HG03103 (cell line): ENCODE measurements at regions not wholly inside any gene's neighbourhood (a gene's known extent, or its start where the extent isn't known, plus 50 kb on each side); places are given as distances from the start of the nearest gene placed in this dataset.

Experiments
- ATAC-seq: cut with Tn5 transposase; IDR thresholded peaks from one replicate; pipeline ENCODE4 v1.9.1; 2021; ENCODE audit warnings: low read depth; ENCODE audit not compliant: unreplicated experiment

DNA sequence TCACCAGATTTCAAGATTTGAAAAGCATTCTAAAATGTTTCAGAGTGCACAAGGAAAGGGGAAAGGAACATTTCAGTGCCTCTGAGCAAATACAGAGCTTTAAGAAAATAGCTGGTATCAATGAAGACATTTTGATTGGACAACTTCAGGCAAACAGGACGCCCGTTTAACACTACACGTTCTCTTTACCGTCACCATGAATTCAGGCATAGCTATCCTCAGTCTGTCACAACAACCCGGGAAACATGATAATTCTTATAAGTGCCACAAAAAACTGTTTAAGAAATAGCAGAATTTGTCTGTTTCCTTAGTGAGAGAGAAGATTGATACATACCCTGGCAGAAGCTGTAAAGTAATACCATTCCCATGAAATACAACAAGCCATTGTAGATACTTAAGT, 392.4 kb upstream of the PDE4D start:
- ATAC-seq = no peak

DNA sequence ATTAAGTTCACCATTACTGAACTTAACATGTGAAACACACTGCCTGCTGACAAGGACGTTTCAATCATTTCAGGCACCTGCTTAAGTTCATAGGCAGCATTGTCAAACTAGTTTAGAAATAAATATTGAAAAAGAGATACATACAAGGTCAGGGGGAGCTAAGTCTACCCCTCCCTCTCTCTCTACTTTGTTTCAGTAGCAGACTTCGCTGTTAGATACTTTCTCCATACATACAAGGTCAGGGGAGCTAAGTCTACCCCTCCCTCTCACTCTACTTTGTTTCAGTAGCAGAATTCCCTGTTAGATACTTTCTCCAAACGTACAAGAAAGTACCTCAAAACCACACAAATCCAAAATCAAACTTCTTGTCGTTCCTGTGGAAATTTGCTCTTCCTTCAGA, 387.4 kb upstream of the PDE4D start:
- ATAC-seq = no peak

DNA sequence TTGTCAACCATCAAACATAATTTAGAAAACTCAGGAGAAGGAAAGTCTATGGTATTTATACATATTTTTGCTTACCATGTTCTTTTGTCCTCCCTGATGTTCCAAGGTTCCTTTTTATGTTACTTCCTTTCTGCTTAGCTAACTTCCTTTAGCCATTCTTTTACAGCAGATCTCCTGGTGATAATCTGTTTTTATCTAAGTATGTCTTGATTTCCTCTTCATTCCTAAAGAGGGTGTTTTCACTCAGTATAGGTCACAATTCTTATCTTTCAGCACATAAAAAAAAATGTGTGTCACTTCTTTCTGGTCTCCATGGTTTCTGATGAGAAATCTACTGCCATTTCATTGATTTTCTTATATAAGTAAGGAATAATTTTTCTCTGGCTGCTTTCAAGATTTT, 384.4 kb upstream of the PDE4D start:
- ATAC-seq = no peak

DNA sequence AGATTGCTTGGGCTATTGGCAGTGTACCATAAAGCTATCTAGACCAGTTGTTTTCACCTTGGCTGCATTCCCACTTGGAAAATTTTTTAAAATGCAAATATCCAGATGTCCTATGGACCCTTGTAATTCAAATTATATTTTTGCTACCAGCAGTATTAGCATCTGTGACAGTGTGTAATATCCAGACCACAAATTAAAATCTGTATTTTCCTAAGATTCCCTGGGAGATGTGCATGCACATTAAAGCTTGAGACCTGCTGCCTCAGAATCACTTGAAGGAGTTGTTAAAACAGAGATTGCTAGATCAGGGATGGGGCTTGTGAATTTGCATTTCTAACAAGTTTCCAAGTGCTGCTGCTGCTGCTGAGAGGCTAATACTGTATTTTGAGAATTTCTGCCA, 381.2 kb upstream of the PDE4D start:
- ATAC-seq = no peak

DNA sequence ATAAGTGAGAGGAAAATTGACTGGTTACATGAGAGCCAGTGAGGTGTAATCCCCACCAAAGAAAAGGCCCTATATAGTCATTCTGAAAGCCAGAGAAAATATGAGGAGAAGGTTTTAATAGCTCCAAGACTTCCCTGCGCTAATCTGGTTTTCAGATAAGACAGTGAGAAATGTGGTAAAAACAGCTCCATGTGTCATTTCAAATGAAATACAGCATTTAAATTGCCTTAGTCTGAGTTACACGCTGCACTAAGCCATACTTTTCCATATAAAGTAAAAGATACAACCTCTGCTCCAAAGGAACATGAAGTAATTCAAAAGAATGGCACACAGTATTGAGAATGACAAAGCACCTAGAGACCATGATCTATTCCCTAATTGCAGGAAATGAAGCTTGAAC, 378.0 kb upstream of the PDE4D start:
- ATAC-seq = no peak

DNA sequence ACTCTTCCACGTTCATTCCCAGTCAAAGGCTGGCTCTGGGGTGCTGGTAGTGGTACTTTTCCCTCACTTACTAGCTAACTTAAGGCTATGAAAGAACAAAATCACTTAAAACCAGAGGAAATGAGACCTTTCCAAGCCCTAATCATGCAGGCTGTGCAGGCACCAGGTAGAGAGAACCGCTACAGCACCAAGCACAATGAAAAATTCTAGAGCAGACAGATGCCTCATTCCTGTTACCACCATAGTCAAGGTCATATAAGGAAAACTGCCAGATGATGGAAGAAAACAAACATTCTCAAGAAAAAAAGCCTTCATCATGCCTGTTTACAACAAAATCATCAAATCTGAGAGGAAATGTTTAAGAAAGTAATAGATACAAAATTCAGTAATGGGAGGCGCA, 374.4 kb upstream of the PDE4D start:
- ATAC-seq = no peak

DNA sequence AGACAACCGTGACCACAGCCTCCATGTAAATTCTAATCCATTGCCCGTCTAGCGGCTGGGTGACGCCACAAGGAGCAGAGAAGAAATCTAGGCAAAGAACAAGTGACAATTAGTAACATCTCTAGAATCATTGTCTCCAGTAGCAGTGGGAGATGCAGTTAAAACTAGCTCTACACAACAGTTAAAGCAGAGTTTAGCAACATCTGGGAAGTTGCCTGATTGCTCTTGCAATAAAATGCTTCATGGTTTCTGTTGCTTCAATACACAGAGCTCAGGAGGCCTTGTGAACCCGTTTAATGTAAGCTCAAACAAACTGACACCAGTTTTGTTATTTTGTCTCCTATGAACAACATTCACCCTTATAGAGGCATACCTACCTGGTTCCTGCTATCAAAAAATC, 369.8 kb upstream of the PDE4D start:
- no peak for ATAC-seq

DNA sequence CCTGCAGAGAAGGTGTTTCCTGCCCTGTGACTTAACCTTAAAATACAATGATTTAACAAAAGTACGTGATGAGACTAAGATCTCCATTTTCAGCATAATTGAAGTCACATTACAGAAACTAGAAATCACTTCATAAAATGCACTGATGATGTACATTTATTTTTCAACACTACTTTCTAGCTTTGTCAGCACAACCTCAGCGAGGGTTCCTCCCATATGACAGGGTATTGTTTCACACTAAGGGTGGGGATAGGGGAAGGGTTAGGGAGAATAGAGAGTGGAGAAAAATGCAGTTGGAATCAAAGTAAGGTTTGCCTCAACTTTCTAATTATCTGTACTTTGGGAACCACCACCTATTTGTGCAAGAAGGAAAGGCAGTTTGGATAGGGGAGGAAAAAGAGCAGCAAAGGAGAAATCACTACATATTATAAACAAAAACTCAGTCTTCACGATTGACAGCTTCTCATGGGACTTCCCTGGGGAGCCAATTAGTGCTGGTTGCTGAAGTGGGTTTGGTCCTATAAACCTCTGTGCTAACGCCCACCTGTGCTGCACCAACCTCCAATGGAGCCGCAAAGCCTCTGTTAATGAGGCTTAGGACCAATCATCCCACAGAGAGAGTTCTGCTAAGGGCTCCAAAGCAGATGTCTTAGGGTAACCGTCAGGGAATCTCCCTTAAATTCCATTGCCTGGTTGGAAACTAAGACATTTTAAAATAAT, 369.2 kb upstream of the PDE4D start:
- no peak for ATAC-seq

DNA sequence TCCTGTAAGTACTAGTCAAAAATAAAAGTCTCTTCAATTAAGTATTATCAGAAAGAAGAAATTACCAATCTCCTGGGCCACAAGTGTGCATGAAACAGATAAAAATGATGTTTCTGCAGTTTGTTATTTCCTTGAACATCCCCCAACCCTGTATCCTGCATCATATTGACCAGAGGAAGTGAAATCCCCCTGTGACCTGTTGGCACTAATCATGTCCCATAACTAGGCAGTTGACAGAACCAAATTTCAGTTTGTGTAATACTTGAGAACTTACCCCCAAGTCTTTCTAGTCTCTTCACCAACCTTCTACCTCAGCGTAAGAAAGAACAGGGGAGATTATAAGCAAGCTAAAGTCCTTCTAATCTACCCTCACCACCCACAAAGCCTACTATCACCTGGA, 368.2 kb upstream of the PDE4D start:
- ATAC-seq = no peak

DNA sequence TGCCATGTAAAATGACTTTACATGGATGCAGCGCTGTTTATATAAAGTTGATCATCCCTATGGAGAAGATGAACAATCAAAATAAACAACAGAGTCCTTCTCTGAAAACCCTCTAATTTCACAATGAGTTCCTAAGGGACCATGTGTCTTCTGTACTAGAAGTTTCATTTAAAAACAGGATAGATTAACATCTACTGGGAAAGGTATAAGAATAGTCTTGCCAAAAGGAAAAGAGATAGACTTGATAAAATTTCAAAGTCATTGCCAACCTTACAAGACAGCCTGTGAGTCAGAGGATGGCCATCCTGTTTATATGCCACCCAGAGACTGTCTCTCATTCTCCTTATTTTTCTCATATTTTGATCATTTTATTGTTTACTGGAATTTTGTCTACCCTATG, 367.1 kb upstream of the PDE4D start:
- no peak for ATAC-seq

DNA sequence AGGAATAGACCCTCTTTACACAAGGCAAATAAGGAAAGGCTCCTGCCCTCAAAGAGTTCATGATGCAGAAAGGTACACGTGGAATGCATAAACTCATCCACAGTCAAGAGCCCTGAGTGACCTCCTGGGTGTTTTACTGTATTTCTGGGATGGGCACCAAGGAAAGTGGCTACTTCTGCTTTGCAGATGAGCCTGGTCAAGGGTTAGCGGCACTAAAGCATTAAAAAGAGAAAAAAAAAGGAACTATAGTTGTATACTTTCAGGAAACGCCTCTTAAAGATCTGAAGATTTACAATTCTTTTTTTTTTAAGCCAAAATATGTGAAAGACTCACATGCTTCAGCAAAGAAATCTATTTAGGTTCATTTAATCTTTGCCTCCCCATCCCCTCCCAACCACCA, 366.2 kb upstream of the PDE4D start:
- no peak for ATAC-seq

DNA sequence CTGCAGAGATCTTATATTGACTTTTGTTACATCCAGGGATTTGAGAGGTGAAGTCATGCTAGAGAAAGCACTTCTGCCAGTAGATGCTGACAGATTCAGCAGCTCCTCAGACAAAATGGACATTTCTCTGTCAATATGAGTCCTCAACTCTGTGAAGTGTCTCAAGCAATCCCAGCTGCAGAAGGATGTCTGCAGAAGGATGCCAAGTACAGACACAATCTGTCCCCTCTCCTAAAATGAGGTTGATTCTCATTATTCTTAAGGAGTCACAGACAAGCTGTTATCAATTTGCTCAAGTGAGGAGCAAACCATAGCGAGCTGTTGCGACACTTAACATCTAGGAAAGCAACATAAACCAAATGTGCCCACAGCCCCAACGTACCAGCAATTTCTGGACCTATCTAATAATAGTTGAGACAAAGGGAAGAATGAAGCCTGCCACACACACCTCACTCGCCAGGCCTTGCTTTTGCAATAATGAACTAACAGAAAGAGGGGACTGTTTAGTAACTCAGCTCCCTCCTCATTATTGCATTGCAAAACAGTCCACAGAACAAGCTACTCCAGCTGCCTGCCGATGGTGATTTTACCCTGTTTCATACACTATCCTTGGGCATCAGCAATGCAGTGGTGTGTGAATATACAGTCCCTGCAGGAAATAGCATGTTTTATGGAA, 364.2 kb upstream of the PDE4D start:
- ATAC-seq = no peak

DNA sequence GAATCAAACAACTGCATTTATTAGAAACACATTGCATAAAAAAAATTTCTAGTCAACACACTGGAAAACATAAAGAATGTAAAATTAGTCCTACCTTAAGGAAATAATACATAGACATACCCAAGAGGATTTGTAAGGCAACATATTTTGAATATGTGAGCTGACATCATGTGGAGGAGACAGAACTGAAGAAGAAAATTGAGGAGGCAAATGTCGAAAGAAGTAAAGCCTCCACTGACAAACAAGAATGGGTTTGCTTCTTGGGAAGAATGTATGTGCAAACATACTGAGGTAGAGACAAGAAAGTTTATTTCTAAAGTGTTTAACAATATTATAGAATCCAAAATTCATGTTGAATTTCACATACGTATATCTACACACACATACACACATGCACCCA, 363.0 kb upstream of the PDE4D start:
- no peak for ATAC-seq

DNA sequence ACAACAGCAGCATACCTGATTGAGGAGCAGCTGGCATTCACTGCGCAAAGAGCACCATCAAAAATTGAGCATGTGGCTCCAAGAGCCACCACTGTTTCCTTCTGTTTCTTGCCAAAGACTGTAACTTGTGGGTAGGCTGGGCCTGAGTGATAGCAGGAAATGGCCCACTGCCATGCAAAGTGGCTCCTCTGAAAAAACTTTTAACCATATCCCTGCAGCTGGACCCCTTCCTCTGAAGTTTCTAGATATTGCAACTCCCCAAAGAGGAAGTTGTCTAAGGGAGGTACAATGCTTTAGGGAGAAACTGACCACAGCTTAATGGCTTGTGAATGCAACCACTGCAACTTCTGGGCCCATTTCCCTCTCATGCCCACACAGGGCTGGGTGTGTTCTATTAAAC, 355.4 kb upstream of the PDE4D start:
- peak; percentile 98 for ATAC-seq

DNA sequence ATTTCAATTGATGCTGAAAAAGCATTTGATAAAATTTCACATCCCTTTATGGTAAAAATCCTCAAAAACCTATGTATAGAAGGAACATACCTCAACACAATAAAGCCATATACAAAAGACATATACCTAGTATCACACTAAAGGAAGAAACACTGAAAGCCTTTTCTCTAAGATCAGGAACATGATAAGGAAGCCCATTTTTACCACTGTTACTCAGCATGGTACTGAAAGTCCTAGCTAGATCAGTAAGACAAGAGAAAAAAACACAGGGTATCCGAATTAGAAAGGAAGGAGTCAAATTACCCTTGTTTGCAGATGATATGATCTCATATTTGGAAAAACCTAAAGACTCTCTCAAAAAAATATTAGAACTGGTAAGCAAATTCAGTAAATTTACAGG, 350.2 kb upstream of the PDE4D start:
- ATAC-seq = no peak

DNA sequence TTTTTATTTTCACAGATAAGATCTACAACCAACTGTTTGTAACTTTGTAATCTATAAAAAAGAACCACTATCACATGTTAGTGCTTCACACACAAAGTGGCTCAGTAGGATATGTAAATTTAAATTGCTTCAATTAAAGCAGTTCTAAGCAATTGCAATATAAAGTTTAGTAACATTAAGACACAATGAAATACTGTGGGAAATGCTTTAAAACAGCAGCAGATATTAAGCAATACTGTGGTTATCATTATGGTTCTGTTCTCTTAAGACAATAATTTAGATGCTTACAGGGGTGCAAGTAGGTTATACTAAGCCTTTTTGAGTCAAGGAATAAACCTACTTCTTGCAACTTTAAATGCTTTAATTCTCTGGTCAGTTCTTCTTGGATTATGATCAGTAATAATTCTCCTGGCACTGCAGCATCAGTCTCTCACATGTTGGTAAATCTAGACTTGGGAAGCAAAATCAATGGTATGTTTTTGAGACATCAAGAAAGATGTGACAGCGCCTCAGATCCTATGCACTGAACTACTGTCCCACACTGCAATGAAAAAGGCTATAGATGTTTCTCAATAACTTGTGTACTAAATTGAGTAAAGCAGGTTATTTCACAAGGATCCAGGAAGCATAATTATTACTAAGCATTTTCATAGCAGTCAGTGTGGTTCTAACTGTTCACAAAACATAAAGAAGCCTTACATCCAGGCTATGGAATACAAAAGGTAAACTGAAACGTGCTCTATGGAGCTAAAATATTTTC, 338.7 kb upstream of the PDE4D start:
- ATAC-seq = no peak

DNA sequence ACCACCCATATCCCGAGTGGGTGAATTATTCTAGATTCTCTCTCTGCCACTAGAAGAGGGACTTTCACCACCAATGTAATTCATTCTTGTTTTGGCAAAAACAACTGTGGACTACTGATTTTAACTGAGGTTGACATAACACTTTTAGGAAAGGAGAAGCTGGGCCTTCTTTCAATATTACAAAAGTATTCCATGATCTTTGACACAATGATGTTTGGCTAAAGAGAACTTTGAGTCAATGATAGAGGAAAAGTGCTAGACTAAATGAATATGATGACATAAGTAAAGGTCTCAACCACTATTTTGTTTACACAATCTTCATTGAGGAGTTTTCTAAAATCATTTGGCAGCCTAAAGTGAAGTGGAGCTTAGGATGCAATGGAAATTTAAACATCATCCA, 336.9 kb upstream of the PDE4D start:
- no peak for ATAC-seq

DNA sequence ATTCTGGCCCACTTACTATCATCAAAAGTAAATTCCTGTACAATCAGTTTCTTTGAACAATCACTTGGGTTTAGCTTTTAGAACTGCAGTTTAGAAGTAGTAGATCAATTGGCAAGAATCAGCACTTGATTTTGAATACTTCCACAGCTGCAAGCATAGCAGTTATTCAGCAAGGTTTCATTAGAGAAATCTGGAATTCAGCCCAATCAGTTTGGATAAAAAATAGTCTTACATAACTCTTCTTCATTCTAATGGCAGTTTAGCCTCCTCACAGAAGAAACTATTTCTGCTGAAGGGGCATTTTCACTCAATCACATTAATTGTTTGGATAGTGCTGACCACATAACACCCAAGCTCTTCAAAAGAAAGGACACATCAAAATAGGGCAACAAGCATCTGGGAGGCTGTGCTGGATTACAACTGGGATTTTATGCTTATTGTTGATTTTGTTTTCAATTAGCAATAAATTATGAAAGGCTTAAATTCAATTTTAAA, 336.2 kb upstream of the PDE4D start:
- no peak for ATAC-seq

DNA sequence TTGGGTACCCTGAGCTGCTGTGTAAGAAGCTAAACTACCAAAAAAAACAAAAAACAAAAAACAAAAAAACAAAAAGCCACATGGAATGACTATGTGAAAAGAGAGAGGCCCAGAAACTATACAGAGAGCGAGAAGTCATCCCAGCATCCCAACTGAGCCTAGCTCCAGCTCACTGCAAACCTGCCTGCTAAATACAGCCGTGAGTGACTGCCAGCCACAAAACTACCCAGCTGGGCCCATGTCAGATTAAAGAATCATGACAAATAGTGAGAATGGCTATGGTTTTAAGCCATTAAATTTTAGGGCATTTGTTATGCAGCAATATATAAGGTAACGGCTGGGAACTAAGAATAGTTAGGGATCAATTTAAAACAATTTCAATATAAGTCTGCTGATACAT, 335.1 kb upstream of the PDE4D start:
- no peak for ATAC-seq

DNA sequence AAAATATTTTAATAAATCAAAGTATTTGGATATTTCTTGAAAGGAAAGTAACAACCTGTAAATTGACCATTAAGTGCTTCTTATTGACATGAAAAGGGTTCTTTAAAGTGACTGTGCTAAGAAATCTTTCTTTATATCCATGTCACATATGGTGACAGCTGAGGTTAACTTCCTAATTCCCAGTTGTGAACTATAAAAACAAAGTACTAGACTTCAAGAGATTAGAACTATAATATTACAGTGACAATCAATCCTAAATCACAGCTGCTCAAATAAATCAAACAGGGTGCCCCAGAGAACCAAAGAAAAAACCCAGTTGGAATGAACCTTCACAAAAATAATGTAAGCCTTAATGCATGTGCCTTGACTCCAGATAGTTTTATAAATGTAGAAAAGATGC, 332.6 kb upstream of the PDE4D start:
- ATAC-seq = no peak

DNA sequence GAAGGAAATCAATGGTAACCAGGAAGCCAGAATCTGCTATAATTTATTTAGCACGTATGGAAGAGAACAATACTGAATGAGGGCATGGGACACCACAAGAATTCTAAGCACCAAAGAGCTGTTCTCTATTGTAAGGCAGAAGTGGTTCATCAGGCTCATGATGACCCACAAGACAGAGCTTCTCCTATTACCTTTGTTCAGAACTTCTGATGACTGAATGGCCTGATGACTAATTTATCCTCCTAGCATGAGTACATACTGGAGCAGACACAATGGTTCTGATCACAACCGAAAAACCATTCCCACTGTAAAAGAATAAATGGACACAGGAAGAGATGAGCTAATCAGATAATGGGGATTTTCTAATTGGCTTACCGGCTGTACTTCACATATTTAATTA, 329.8 kb upstream of the PDE4D start:
- ATAC-seq = no peak

DNA sequence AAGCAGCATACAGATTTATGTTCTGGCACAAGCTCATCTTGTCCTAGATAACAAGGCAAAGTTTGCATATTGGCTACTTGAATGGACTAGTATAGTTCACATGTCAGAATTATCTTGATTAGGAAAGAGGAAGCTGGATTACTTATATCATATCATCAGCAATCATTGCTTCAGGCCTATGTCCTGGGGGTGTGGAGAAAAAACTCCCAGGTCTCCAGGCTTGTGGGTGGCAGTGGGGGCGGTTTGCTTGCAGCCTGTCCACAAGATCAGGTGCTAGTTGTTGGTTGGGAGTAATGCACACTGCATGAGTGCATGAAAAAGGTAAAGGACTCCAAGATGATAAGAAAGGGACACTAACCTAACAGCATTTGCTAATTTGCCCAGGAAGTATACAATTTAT, 326.4 kb upstream of the PDE4D start:
- no peak for ATAC-seq
